Ishikawa (cell line): ENCODE measurements at regions not wholly inside any gene's neighbourhood (a gene's known extent, or its start where the extent isn't known, plus 50 kb on each side); places are given as distances from the start of the nearest gene placed in this dataset.

Experiments
- CEBPB ChIP-seq: IDR thresholded peaks from 2 replicates; pipeline ENCODE4 v1.6.1; 2012
- CREB1 ChIP-seq: IDR thresholded peaks from 2 replicates; pipeline ENCODE4 v1.6.1; 2012; ENCODE audit warnings: low read depth
- EP300 ChIP-seq: IDR thresholded peaks from 2 replicates; pipeline ENCODE4 v1.6.1; 2012; ENCODE audit warnings: borderline replicate concordance
- FOXM1 ChIP-seq: IDR thresholded peaks from 2 replicates; pipeline ENCODE4 v1.6.1; 2012; ENCODE audit warnings: low read depth, borderline replicate concordance
- NFIC ChIP-seq: IDR thresholded peaks from 2 replicates; pipeline ENCODE4 v1.6.1; 2012
- RAD21 ChIP-seq: IDR thresholded peaks from 2 replicates; pipeline ENCODE4 v1.6.1; 2012; ENCODE audit warnings: low read depth
- TAF1 ChIP-seq: IDR thresholded peaks from 2 replicates; pipeline ENCODE4 v1.6.1; 2012; ENCODE audit warnings: low read depth, mild to moderate bottlenecking
- TCF12 ChIP-seq: IDR thresholded peaks from 2 replicates; pipeline ENCODE4 v1.6.1; 2012; ENCODE audit warnings: low read depth
- TEAD4 ChIP-seq: IDR thresholded peaks from 2 replicates; pipeline ENCODE4 v1.6.1; 2012
- YY1 ChIP-seq: IDR thresholded peaks from 2 replicates; pipeline ENCODE4 v1.6.1; 2012; ENCODE audit warnings: low read depth
- ZBTB7A ChIP-seq: IDR thresholded peaks from 2 replicates; pipeline ENCODE4 v1.6.1; 2012; ENCODE audit warnings: low read depth
- TF ChIP-seq, protein P1 (sequence below): IDR thresholded peaks from 2 replicates; pipeline ENCODE4 v1.6.1; 2012
- TF ChIP-seq, protein P2 (sequence below): IDR thresholded peaks from 2 replicates; pipeline ENCODE4 v1.6.1; 2012
- TF ChIP-seq, protein P3 (sequence below): IDR thresholded peaks from 2 replicates; pipeline ENCODE4 v1.6.1; 2012; ENCODE audit warnings: low read depth, mild to moderate bottlenecking

DNA sequence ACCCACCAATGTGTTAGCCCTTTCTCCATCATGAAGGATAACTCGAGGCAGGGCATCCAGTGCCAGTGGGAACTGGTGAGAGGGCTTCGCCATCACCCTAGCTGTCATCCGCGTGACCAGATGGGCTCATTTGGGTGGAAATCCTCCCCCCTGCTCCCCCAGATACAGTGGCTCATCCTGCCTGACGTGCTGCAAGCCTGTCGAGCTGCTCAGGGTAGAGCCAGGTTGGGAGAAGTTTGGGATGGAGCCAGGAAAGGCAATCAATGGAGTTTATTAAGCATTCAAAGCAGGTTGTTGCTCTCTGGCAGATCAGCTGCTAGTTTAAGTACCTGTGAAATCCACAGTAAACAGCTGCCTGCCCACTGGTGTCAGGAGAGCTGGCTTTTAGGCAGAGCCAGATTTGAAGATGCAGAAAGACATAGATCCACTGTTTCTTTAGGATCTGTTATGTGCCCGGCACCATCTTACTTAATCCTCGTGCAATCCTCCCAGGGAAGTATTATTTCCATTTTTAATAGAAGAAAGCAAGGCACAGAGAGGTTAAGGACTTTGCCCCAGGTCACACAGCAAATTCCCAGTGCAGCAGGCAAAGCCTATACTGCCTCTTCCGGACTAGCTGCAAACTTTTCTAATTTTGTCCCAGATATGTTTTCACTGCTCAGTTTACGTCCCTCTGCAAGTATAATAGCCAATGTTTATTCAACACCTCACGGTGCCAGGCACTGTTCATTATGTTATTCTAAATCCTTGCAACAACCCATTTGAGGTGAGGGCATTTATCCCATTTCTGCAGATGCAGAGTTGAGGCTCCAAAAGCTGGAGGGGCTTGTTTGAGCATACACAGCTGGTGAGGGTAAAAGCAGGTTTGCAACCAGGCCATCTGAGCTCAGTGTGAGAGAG lies 54.1 kb upstream of the KCNG1 start:
- TF ChIP-seq CREB1 (no peak), FOXM1 (no peak), TAF1 (no peak), YY1 (no peak), EP300 (no peak), CEBPB (no peak)
- TF ChIP-seq, protein P1, sequence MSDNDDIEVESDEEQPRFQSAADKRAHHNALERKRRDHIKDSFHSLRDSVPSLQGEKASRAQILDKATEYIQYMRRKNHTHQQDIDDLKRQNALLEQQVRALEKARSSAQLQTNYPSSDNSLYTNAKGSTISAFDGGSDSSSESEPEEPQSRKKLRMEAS: no peak
- TF ChIP-seq, protein P2, sequence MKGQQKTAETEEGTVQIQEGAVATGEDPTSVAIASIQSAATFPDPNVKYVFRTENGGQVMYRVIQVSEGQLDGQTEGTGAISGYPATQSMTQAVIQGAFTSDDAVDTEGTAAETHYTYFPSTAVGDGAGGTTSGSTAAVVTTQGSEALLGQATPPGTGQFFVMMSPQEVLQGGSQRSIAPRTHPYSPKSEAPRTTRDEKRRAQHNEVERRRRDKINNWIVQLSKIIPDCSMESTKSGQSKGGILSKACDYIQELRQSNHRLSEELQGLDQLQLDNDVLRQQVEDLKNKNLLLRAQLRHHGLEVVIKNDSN: no peak
- TF ChIP-seq, protein P3, sequence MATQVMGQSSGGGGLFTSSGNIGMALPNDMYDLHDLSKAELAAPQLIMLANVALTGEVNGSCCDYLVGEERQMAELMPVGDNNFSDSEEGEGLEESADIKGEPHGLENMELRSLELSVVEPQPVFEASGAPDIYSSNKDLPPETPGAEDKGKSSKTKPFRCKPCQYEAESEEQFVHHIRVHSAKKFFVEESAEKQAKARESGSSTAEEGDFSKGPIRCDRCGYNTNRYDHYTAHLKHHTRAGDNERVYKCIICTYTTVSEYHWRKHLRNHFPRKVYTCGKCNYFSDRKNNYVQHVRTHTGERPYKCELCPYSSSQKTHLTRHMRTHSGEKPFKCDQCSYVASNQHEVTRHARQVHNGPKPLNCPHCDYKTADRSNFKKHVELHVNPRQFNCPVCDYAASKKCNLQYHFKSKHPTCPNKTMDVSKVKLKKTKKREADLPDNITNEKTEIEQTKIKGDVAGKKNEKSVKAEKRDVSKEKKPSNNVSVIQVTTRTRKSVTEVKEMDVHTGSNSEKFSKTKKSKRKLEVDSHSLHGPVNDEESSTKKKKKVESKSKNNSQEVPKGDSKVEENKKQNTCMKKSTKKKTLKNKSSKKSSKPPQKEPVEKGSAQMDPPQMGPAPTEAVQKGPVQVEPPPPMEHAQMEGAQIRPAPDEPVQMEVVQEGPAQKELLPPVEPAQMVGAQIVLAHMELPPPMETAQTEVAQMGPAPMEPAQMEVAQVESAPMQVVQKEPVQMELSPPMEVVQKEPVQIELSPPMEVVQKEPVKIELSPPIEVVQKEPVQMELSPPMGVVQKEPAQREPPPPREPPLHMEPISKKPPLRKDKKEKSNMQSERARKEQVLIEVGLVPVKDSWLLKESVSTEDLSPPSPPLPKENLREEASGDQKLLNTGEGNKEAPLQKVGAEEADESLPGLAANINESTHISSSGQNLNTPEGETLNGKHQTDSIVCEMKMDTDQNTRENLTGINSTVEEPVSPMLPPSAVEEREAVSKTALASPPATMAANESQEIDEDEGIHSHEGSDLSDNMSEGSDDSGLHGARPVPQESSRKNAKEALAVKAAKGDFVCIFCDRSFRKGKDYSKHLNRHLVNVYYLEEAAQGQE: no peak

DNA sequence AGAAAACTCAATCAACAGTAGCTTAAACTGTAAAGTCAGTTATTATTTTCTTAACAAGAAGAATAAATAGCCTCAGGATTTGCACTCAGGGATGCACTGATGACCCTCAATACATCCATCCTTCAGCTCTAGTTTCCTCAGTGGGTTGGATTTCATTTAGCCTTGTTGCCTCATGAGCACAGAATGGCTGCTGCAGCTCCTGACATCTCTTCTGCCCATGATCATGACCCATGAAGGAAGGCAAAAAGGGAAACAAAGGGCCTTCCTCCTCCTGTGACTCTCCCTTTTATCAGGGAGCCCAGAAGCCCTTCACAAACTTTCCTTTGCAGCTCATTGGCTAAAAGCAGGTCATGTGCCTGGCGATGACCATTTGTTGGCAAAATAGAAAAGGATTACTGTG lies 51.2 kb upstream of the KCNG1 start:
- TF ChIP-seq YY1 (no peak), RAD21 (no peak), CREB1 (no peak), NFIC (no peak), TAF1 (no peak), TEAD4 (no peak), TCF12 (no peak), ZBTB7A (no peak)
- TF ChIP-seq, protein P3: no peak
- TF ChIP-seq, protein P2: no peak
